ENCODE measurements at regions not wholly inside any gene's neighbourhood (a gene's known extent, or its start where the extent isn't known, plus 50 kb on each side); places are given as distances from the start of the nearest gene placed in this dataset.

- TF ChIP-seq RCOR1 (IDR thresholded peaks at IDR 0.05; ENCODE audit: low read length) (no peak), RXRA (IDR thresholded peaks at IDR 0.05; ENCODE audit: borderline replicate concordance, low read depth) (no peak), FOXJ3 (CRISPR knock-in tag; IDR thresholded peaks at IDR 0.05) (no peak), RFX5 (IDR thresholded peaks at IDR 0.05; ENCODE audit: low read length) (no peak), JUND (IDR thresholded peaks at IDR 0.05) (no peak), SIN3A (IDR thresholded peaks at IDR 0.05; ENCODE audit: borderline replicate concordance, low read depth, low read length) (no peak), GABPA (IDR thresholded peaks at IDR 0.05; ENCODE audit: low read depth) (no peak)
- peaks cover 10% of the 10 kb centered on the region for H3F3A ChIP-seq (replicated peaks; ENCODE audit: insufficient read depth)
- DNase-seq, result no peak
- no peaks in the 10 kb centered on the region for H3K9me2 ChIP-seq
- no peak overlapping the region for H2AFZ ChIP-seq (ENCODE audit: low read depth)
- WGBS (ENCODE audit: low lambda C conversion rate), result 38% methylated on average over 3 of the region's 3 CpGs
- H3K4me1 ChIP-seq (ENCODE audit: control insufficient read depth in 1 of 2, insufficient read depth in 2 of 2, low read depth in 1 of 2, low read length in 1 of 2), result peaks cover 4% of the 10 kb centered on the region in 2 experiments
- H3K4me2 ChIP-seq, result peak overlapping the region; percentile 2; the same call in 1 of the 2 replicates
- no peaks in the 10 kb centered on the region for H3K36me3 ChIP-seq (replicated peaks in 1 of 2; ENCODE audit: control insufficient read depth in 1 of 2, insufficient read depth in 2 of 2, low read length in 1 of 2)
- H3K27me3 ChIP-seq (ENCODE audit: insufficient read depth), result peaks cover 4% of the 10 kb centered on the region; the same call in 1 of the 2 replicates
- no peak overlapping the region for H3K4me3 ChIP-seq (ENCODE audit: low read depth in 2 of 2, low read length in 1 of 2)
- no peaks in the 10 kb centered on the region for H3K79me2 ChIP-seq (ENCODE audit: insufficient read depth)
- no peak overlapping the region for H3K27ac ChIP-seq (ENCODE audit: low read depth in 2 of 2, low read length in 1 of 2)
- no peak overlapping the region for H3K9ac ChIP-seq
- H4K20me1 ChIP-seq (ENCODE audit: insufficient read depth), result no peaks in the 10 kb centered on the region
- ChIA-PET POLR2A (no interaction called here), CTCF (interaction anchor here (1.7 to 4.3 kb wide), 2 partner anchors 10 to 47 kb away, joined by 4 to 25 read pairs; no protein-coding TSS in a partner anchor)
- no peaks in the 10 kb centered on the region for H3K9me3 ChIP-seq
These were observed 296.3 kb upstream of the PRKD1 start for GRCh38 chr14:30223966-30224365.

- H3K4me3 ChIP-seq (ENCODE audit: low read depth in 2 of 2, low read length in 1 of 2), result no peak overlapping the region
- DNase-seq, result no peak
- no peaks in the 10 kb centered on the region for H3K9me2 ChIP-seq
- 0% methylated on average over 1 of the region's 1 CpG for WGBS (ENCODE audit: low lambda C conversion rate)
- no peaks in the 10 kb centered on the region for H4K20me1 ChIP-seq (ENCODE audit: insufficient read depth)
- TF ChIP-seq RCOR1 (IDR thresholded peaks at IDR 0.05; ENCODE audit: low read length), result no peak
- no peak for TF ChIP-seq FOSL2 (IDR thresholded peaks at IDR 0.05; ENCODE audit: borderline replicate concordance, low read depth)
- no peak overlapping the region for H3K4me2 ChIP-seq
- ChIA-PET POLR2A (no interaction called here), CTCF (interaction anchor here (1.7 to 4.3 kb wide), 2 partner anchors 11 to 46 kb away, joined by 4 to 25 read pairs; no protein-coding TSS in a partner anchor)
- H3K4me1 ChIP-seq (ENCODE audit: control insufficient read depth in 1 of 2, insufficient read depth in 2 of 2, low read depth in 1 of 2, low read length in 1 of 2), result peaks cover 4% of the 10 kb centered on the region in 2 experiments
- no peak overlapping the region for H3K9ac ChIP-seq
- H3K36me3 ChIP-seq (replicated peaks in 1 of 2; ENCODE audit: control insufficient read depth in 1 of 2, insufficient read depth in 2 of 2, low read length in 1 of 2), result no peaks in the 10 kb centered on the region
- H3K79me2 ChIP-seq (ENCODE audit: insufficient read depth), result no peaks in the 10 kb centered on the region
- H3K9me3 ChIP-seq, result no peaks in the 10 kb centered on the region
- H2AFZ ChIP-seq (ENCODE audit: low read depth), result no peak overlapping the region
- no peaks in the 10 kb centered on the region; the same call in 1 of the 2 replicates for H3K27me3 ChIP-seq (ENCODE audit: insufficient read depth)
- H3K27ac ChIP-seq (ENCODE audit: low read depth in 2 of 2, low read length in 1 of 2), result no peak overlapping the region
- peaks cover 10% of the 10 kb centered on the region for H3F3A ChIP-seq (replicated peaks; ENCODE audit: insufficient read depth)
These were observed 297.5 kb upstream of the PRKD1 start for GRCh38 chr14:30225176-30225575.

DNA sequence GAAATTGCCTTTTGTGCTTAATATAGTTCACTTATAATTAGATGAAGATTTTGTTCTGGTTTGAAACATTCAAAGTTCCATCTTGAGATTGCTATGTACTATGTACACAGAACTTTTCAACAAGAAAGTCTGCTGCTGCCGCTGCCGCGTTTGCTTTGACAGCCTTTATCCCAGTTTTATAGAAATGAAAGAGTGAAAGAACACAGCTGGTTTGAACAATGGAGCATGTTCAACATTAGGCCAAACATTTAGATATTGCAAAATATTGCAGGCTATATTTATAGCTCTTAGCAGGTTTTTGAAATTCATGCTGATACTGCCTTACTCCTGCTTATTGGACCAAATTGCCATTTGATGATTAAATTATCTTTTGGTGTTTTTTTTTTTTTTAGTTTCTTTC lies 299.8 kb upstream of the PRKD1 start:
- H4K20me1 ChIP-seq (ENCODE audit: insufficient read depth), result no peaks in the 10 kb centered on the region
- H3F3A ChIP-seq (replicated peaks; ENCODE audit: insufficient read depth), result peaks cover 10% of the 10 kb centered on the region
- H3K27me3 ChIP-seq (ENCODE audit: insufficient read depth), result no peaks in the 10 kb centered on the region; the same call in 1 of the 2 replicates
- H3K9me2 ChIP-seq, result no peaks in the 10 kb centered on the region
- H3K9ac ChIP-seq, result no peak overlapping the region
- H3K79me2 ChIP-seq (ENCODE audit: insufficient read depth), result no peaks in the 10 kb centered on the region
- H3K4me2 ChIP-seq, result no peak overlapping the region
- H3K9me3 ChIP-seq, result no peaks in the 10 kb centered on the region
- POLR2A ChIA-PET, result no interaction called here
- no peaks in the 10 kb centered on the region for H3K36me3 ChIP-seq (replicated peaks in 1 of 2; ENCODE audit: control insufficient read depth in 1 of 2, insufficient read depth in 2 of 2, low read length in 1 of 2)
- H3K27ac ChIP-seq (ENCODE audit: low read depth in 2 of 2, low read length in 1 of 2), result peak overlapping the region in 1 of 2 experiments; percentile 21; a peak in 1 of 4 replicates
- H2AFZ ChIP-seq (ENCODE audit: low read depth), result no peak overlapping the region
- peaks cover 0 to 4% of the 10 kb centered on the region in 2 experiments; a peak in 3 of 4 replicates for H3K4me1 ChIP-seq (ENCODE audit: control insufficient read depth in 1 of 2, insufficient read depth in 2 of 2, low read depth in 1 of 2, low read length in 1 of 2)
- 31% methylated on average over 3 of the region's 3 CpGs for WGBS (ENCODE audit: low lambda C conversion rate)
- no peak overlapping the region for H3K4me3 ChIP-seq (ENCODE audit: low read depth in 2 of 2, low read length in 1 of 2)
- CTCF ChIA-PET, result no interaction called here
- no peak for DNase-seq
- TF ChIP-seq IRF3 (IDR thresholded peaks at IDR 0.05; ENCODE audit: low read depth, low read length), result no peak
- TF ChIP-seq ZBTB33 (IDR thresholded peaks at IDR 0.05; ENCODE audit: borderline replicate concordance, low read depth), result no peak
- no peak for TF ChIP-seq EZH2phosphoT487 (IDR thresholded peaks at IDR 0.05; ENCODE audit: borderline replicate concordance, low read depth)
- TF ChIP-seq FOXJ3 (CRISPR knock-in tag; IDR thresholded peaks at IDR 0.05), result no peak
- TF ChIP-seq MAX (IDR thresholded peaks at IDR 0.05; ENCODE audit: low read depth), result no peak
- TF ChIP-seq EP300 (IDR thresholded peaks at IDR 0.05; ENCODE audit: borderline replicate concordance in 1 of 2, low read depth in 1 of 2, low read length in 1 of 2), result no peak
- no peak for TF ChIP-seq USF1 (IDR thresholded peaks at IDR 0.05; ENCODE audit: borderline replicate concordance, low read depth)
- TF ChIP-seq RFX5 (IDR thresholded peaks at IDR 0.05; ENCODE audit: low read length), result no peak
- no peak for TF ChIP-seq RAD21 (IDR thresholded peaks at IDR 0.05; ENCODE audit: low read length)

All from SK-N-SH (cell line).